GM21515 (cell line): ENCODE measurements at regions not wholly inside any gene's neighbourhood (a gene's known extent, or its start where the extent isn't known, plus 50 kb on each side); places are given as distances from the start of the nearest gene placed in this dataset.

ENCODE experiments used
- ATAC-seq: cut with Tn5 transposase; IDR thresholded peaks from one replicate; pipeline ENCODE4 v1.9.1; 2021; ENCODE audit not compliant: unreplicated experiment

GRCh38 chr1:213669964-213670691 is 317.6 kb upstream of the PROX1 start:
- no peak for ATAC-seq

DNA sequence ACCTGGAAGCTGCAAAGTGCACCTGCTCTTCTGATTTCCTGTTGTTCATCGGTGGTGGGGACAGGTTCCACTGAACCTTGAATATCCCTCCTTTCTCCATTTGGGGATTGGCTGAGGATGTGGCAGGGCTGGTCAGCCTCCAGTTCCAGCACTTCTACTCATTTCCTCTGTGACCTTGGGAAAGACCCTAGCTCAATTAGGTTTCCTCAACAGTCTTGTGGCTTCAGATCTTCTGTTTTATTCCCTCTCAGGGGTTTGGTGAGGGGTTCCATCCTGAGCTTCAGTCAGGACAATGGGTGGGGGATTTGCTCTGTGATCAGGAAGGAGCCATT is 317.1 kb upstream of the PROX1 start:
- no peak for ATAC-seq

GRCh38 chr1:213675043-213675442 is 312.7 kb upstream of the PROX1 start:
- no peak for ATAC-seq

DNA sequence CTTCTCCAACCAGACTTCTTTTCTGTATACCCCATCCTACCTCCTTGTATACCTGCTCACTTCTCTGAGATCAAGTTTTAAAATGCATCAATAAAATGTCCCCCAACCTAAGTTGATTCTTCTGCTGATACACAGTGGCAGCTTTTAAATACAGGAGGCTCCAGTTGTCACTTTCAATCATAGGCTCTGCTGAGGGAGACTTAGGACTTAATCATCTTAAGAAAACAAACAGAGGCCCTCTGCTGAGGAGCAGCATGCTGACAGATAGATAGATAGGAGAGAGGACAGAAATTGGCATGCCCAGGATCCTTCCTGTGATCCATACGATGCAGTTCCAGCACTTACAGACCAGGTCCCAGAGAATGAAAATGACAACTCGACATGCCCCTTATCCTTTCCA is 311.0 kb upstream of the PROX1 start:
- ATAC-seq = no peak

DNA sequence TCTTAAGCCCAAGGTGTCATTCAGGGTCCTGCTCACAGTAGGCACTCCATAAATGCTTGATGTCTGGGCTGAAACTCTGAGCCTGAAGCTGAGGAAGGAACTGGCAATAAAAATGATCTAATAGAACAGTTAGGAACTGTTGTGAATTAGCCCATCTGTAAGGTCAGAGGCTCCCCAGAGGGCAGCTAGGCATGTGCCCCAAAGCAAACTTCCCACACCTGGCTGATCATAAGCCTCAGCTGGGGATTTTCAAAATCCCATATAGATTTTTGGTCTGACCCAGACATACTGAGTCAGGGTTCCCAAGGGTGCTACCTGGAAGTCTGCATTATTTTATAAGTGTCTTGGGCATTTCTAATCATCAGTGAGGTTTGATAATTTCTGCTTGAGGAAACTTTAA is 309.4 kb upstream of the PROX1 start:
- ATAC-seq = no peak

DNA sequence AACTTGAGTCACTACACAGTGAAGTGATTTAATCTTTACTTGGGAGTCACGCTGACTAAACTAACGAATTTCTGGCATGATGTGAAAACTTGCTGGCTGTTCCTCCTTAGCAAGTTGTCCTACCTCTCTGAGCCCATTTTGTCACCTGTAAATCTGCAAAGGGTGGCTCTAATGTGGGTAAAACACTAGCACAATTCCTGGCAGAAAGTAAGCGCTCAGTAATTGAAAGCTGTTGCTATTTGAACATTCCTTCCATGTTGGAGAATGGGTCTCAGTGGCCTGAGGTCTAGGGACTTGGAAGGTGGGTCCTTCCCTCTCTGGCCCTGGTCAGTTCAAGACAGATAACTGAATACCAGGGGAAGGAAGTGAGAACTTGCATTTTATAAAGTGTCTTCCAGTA is 309.0 kb upstream of the PROX1 start:
- no peak for ATAC-seq

DNA sequence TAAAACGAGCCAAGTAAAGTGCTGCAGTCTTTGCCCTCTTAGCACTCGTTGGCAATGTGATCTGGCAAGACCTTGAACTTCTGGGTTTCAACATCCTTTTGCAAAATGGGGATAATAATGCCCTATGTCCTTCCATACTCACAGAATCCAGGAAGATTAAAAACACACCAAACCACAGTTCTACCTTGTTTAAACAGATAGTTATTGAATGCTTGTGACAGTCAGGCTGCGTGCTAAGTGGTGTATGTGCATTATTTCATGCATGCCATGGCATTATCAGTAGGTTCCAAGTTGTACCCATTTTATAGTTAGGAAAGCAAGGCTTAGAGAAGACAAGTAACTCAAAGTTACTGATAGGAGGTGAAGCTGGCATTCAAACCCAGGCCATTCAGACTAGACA is 308.6 kb upstream of the PROX1 start:
- no peak for ATAC-seq

GRCh38 chr1:213680677-213681325 is 307.0 kb upstream of the PROX1 start:
- ATAC-seq = no peak

GRCh38 chr1:213681788-213682340 is 305.9 kb upstream of the PROX1 start:
- no peak for ATAC-seq

GRCh38 chr1:213683529-213683928 is 304.2 kb upstream of the PROX1 start:
- ATAC-seq = no peak

DNA sequence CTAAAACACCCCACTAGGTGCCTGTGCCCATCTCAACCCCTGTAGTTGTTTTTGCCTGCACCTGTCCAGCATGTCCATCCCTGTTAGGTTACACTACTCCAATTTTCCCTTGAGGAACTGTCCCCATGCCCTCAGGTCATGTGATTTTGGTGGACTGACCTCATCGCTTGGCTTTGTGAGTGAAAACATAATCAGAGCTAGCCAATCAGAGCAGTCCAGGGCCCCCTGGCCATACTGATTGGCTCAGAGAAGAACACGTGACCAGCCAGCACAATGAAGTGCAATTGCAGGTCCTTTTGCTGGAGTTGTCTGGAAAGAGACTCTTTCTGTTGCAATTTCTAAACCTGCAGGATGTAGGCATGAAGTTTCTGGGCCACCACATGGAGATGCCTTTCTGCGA is 303.3 kb upstream of the PROX1 start:
- ATAC-seq = no peak

DNA sequence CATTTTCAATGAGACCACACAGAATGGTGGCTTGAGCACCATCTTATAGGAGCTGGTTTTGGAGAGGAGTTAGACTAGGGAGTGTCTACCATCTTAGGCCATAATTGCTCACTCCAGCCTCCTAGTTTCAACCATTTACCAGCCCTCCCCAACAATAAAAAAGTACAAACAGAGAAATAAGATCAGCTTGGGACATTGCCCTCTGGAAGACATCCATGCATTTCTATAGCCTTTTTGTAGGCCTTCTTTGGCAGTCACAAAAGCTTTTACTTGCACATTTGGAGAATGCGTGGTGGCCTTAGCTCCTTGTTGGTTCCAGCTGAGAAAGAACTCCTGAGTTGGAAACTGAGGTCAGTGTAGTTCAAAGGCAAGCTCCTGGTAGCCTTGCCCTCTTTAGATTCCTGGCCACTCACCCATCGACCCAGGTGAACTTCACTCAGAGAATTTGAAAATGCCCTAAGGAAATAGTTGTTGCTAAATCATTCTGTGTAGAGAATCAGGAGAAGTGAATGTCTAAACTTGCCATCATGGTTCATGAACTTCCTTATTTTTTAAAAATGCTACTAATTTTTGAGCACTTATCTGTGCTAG is 301.7 kb upstream of the PROX1 start:
- ATAC-seq = no peak

DNA sequence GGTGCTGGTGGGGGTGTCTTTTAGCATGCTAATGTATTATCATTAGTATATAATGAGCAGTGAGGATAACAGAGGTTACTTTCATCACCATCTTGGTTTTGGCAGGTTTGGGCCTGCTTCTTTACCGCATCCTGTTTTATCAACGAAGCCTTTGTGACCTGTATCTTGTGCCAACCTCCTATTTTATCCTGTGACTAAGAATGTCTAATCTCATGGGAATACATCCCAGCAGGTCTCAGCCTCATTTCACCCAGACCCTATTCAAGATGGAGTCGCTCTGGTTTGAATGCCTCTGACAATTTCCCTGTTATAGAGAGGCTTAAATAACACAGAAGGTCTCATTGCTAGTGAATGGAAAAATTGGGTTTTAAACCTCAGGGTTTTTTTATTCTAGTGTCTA is 300.8 kb upstream of the PROX1 start:
- ATAC-seq = no peak

DNA sequence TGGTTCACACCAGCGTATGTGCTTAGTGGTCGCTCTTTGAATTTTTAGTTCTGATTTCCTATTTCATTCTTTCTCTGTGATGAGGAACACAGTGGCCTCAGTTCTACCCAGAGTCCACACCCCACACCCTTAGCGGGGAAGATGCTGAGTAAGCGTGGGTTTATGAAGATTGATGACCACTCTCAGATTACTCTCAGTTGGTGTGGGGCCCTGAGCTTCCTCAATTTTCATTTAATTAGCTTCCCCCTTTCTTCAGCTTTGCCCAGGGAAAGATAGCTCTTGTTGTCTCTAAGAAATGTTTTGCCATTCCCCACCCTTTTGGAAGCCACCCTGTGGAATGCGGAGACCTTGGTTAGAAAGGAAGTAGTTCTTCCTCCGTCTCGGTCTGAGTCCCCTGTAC is 299.9 kb upstream of the PROX1 start:
- no peak for ATAC-seq

DNA sequence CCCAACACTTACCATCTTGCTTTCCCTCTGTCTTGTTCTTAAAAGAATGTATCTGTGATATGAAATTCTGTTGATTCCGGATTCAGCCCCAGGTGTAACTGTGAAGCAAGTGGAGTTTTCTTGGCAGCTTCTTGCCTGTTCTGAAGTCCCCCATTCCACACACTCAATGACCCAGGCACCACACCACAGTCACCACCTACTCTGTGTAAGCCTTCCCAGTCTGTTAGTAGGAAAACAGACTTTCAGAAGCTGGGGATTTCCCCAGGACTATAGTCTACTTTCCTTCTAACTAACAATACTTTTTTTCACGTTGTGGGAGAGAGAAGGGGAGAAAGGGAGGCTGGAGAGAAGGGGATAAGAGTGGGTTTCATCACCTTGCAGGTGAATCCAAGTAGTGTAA is 299.1 kb upstream of the PROX1 start:
- no peak for ATAC-seq

DNA sequence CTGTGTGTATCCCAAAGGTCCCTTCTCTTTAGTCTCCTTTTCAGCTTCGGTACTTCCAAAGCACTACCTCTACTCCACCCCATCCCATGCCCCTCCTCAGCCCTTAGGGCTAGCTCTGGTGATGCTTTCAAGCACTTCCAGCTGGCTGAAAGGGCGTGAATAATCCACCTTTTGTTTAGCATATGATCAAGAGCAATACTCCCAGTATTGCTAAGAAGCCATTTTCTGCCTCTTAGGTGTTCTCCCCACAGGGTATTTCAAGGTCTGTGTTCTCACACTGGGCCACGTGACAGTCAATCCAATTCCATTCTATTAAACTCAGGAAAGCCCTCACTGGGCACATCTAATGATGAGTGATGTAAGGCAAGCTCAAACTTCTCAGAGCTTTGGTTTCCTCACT is 298.5 kb upstream of the PROX1 start:
- ATAC-seq = no peak

DNA sequence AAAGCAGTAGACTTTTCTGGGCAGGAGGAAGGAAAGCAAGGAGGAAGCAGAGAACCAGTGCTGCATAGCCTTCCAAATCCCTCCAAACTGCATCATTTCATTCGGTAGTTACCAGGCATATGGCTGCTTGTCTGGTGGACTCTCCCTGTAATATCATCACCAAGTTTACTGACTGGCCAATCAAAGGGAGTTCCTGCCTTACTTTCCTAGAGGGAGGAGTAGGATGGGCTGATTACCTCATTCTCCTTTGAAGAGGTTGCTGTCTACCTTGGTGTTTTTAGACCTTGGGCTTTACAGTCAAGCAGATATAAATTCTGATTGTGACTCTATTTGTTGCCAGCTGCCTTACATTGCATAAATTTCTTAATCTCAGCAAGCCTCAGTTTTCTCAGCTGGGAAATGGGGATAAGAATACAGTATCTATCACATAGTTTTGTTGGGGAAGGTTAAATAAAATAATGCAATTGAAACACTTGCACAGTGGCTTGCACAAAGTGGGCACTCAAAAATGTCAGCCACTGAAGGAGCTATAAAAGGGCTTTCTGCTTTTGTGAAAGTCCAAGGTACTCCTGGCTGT is 297.3 kb upstream of the PROX1 start:
- no peak for ATAC-seq

DNA sequence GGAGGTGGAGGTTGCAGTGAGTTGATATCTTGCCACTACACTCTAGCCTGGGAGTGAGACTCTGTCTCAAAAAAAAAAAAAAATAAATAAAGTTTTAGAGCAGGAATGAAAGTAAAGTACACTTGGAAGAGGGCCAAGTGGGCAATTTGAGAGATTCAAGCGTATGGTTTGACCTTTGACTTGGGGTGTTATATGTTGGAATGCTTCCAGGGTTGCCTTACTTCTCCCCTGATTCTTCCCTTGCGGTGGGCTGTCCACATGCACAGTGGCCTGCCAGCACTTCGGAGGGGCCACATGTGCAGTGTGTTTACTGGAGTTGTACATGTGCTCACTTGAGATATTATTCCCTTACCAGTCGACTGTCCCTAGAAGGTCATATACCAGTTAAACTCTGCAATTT is 295.5 kb upstream of the PROX1 start:
- no peak for ATAC-seq

DNA sequence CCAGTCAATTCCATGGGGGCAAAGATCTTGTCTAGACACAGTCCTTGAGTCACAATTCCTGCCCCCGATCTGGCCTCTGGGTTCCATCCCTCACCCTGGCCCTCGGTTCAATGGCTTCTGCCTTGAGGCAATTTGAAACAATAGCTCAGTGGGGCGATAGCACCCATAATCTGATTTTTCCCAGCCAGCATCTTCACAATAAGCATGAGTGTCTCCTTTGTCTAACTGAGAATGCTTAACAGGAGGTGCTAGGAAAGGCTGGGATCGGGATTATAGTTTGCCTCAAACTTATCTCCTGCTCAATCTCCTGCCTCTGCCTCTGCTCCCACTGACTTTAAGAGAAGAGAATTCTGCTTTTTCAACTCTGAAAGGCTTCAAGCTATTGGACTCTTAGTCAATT is 293.9 kb upstream of the PROX1 start:
- no peak for ATAC-seq

DNA sequence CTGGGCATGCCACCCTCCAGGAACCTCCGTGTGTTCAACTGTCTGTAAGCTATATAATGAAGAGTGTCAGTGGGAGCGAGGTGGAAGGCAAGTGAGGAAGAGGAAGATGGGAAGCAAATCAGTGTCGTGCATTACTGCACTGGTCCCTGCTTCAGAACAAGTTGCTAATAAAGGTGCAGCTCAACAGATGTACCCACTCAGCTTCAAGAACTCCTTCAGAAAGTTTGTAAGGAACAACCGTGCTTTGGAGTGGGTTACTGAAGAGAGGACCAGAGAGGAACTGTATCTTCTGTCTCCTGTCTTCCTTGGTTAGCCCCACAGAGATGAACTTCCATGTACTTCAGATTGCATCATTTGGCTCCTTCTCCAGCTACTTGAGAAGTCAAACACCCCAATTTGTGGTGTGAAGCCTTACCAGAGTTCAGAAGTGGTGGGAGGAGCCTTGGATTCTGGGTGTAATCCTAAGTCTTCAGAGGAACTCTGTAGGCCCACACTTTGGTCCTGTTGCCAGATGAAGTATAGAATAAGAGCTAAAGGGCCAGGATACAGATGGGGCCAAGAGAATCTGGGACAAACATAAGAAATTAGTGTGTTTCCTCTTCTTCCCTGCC is 290.5 kb upstream of the PROX1 start:
- no peak for ATAC-seq

DNA sequence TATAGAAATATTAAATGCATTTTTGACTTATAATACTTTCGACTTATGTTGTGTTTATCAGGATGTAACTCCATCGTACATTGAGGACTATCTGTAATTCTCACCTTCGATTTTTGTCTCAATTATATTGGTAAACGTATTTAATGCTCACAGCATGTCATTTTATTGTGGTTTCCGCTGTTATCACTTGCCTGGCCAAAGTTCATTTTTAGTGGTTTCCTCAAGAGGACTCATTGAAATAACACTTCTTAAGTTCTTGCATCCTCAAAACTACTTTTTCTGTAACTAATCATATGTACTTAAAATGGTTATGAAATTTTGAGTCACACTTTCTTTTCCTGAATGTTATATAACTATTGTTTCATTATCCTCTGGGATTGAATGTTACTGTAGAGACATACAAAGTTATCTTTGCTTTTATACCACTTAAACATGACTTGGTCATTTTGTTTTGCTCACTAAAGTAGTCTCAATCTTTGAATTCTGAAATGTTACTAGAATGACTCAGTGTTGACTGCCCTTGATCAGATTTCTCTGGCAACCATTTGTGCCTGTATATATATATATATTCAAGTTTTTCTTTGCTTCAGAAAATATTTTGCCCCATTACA is 289.6 kb upstream of the PROX1 start:
- no peak for ATAC-seq
